GM19043 (cell line): ENCODE measurements at regions not wholly inside any gene's neighbourhood (a gene's known extent, or its start where the extent isn't known, plus 50 kb on each side); places are given as distances from the start of the nearest gene placed in this dataset.

ENCODE experiments used
- ATAC-seq: cut with Tn5 transposase; IDR thresholded peaks from one replicate; pipeline ENCODE4 v1.9.1; 2021; ENCODE audit warnings: low read depth; ENCODE audit not compliant: unreplicated experiment

DNA sequence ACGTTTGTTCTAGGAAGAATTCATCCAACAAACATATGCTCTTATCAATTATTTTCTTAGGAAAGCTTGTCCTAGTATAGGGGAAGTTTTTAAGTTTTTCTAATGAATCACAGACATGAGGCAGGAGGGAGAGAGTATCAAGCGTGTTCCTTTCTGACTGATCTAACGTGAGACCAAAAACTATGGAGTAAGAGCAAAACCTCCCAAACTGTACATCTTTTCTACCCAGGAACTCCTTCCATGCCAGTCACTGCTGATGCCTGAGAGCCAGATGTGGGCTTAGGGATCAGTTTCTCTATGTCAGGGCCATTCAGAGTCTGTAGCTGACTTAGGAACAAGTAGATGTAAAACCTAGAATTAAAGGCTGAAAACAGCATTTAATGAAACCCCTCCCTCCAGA is 51.7 kb upstream of the NFIB start:
- ATAC-seq: no peak
